G401.6 (cell line): ENCODE measurements at regions not wholly inside any gene's neighbourhood (a gene's known extent, or its start where the extent isn't known, plus 50 kb on each side); places are given as distances from the start of the nearest gene placed in this dataset.
"Not testable (repeated sequence)": the region's sequence is repeated elsewhere in the genome, so short reads cannot be mapped to it uniquely, and the experiment has no call there.

Experiments used
- FAIRE-seq: peaks from 2 replicates; lab custom pipeline; 2012; peaks lifted over from hg19 to GRCh38; lab: Jason Lieb, UNC

GRCh38 chrX:1140236-1140681 lies 72.2 kb downstream of the CRLF2 start:
- FAIRE-seq, result no peak

GRCh38 chrX:1139185-1139500 lies 73.3 kb downstream of the CRLF2 start:
- no peak for FAIRE-seq

- no peak for FAIRE-seq
These were observed 73.8 kb downstream of the CRLF2 start for GRCh38 chrX:1138476-1139184.

- no peak for FAIRE-seq
These were observed 74.9 kb downstream of the CRLF2 start for GRCh38 chrX:1137531-1137930.

GRCh38 chrX:1136582-1136981 lies 75.9 kb downstream of the CRLF2 start:
- not testable (repeated sequence) for FAIRE-seq

GRCh38 chrX:1134976-1135375 lies 77.5 kb downstream of the CRLF2 start:
- no peak for FAIRE-seq

GRCh38 chrX:1134156-1134555 lies 78.3 kb downstream of the CRLF2 start:
- no peak for FAIRE-seq

- FAIRE-seq, result no peak
These were observed 85.7 kb downstream of the CRLF2 start for GRCh38 chrX:1126738-1127137.

GRCh38 chrX:1124531-1124930 lies 87.9 kb downstream of the CRLF2 start:
- no peak for FAIRE-seq

- not testable (repeated sequence) for FAIRE-seq
These were observed 89.6 kb downstream of the CRLF2 start for GRCh38 chrX:1122851-1123250.

- FAIRE-seq, result no peak
These were observed 93.2 kb downstream of the CRLF2 start for GRCh38 chrX:1119275-1119674.

GRCh38 chrX:1118572-1119199 lies 93.8 kb downstream of the CRLF2 start:
- FAIRE-seq, result no peak

- FAIRE-seq, result not testable (repeated sequence)
These were observed 97.0 kb downstream of the CRLF2 start for GRCh38 chrX:1115411-1115810.

GRCh38 chrX:1112321-1112720 lies 100.1 kb downstream of the CRLF2 start:
- FAIRE-seq, result no peak

GRCh38 chrX:1111601-1112300 lies 100.7 kb downstream of the CRLF2 start:
- FAIRE-seq, result no peak

- no peak for FAIRE-seq
These were observed 102.8 kb downstream of the CRLF2 start for GRCh38 chrX:1109580-1110119.

- no peak for FAIRE-seq
These were observed 103.7 kb downstream of the CRLF2 start for GRCh38 chrX:1108501-1109445.

GRCh38 chrX:1106478-1107210 lies 105.8 kb downstream of the CRLF2 start:
- FAIRE-seq, result no peak

GRCh38 chrX:1105671-1106419 lies 106.6 kb downstream of the CRLF2 start:
- no peak for FAIRE-seq

- not testable (repeated sequence) for FAIRE-seq
These were observed 107.4 kb downstream of the CRLF2 start for GRCh38 chrX:1105031-1105430.

GRCh38 chrX:1103360-1103759 lies 109.1 kb downstream of the CRLF2 start:
- FAIRE-seq, result no peak
